ENCODE measurements at regions not wholly inside any gene's neighbourhood (a gene's known extent, or its start where the extent isn't known, plus 50 kb on each side); places are given as distances from the start of the nearest gene placed in this dataset.

GRCh38 chr10:3016016-3016415 lies 51.3 kb upstream of the PFKP start:
- no peaks in the 10 kb centered on the region for H3K4me1 Mint-ChIP-seq
- TF ChIP-seq JAZF1 (CRISPR knock-in tag; IDR thresholded peaks at IDR 0.05) (no peak), USF2 (CRISPR knock-in tag; IDR thresholded peaks at IDR 0.05) (no peak), ZBTB43 (CRISPR knock-in tag; IDR thresholded peaks at IDR 0.05) (no peak), MAX (CRISPR knock-in tag; IDR thresholded peaks at IDR 0.05) (no peak), ZNF512 (CRISPR knock-in tag; IDR thresholded peaks at IDR 0.05; ENCODE audit: borderline replicate concordance) (no peak), NR3C1 (CRISPR knock-in tag; conservative IDR thresholded peaks at IDR 0.05; ENCODE audit: low read depth) (no peak)
- H3K36me3 Mint-ChIP-seq = 0 out of 2 replicates have a peak, but pooled peaks cover 3% of the 10 kb centered on the region
- no peak for DNase-seq (ENCODE audit: low spot score)
- no peak overlapping the region for H3K27ac Mint-ChIP-seq
- peaks cover 32% of the 10 kb centered on the region for H3K9me3 Mint-ChIP-seq
- no peak overlapping the region for H3K4me3 Mint-ChIP-seq
- peaks cover 19% of the 10 kb centered on the region for H3K27me3 Mint-ChIP-seq (ENCODE audit: low read depth)
- ChIA-PET POLR2A (interaction anchor here (0.6 kb wide), 1 partner anchor 1966 kb away, joined by 3 read pairs; no protein-coding TSS in a partner anchor), CTCF (no interaction called here)
- ATAC-seq = no peak

GRCh38 chr10:3014968-3015367 lies 52.4 kb upstream of the PFKP start:
- ChIA-PET CTCF (interaction anchor here (0.6 kb wide), 1 partner anchor 396 kb away, joined by 4 read pairs; no protein-coding TSS in a partner anchor), POLR2A (no interaction called here)
- peaks cover 13% of the 10 kb centered on the region for H3K27me3 Mint-ChIP-seq (ENCODE audit: low read depth)
- H3K4me1 Mint-ChIP-seq = peaks cover 3% of the 10 kb centered on the region
- H3K27ac Mint-ChIP-seq = no peak overlapping the region
- DNase-seq (ENCODE audit: low spot score) (no peak), ATAC-seq (no peak)
- 0 out of 2 replicates have a peak, but pooled peaks cover 3% of the 10 kb centered on the region for H3K36me3 Mint-ChIP-seq
- no peak overlapping the region for H3K4me3 Mint-ChIP-seq
- TF ChIP-seq NFE2L1 (CRISPR knock-in tag; IDR thresholded peaks at IDR 0.05) (no peak), SOX15 (CRISPR knock-in tag; IDR thresholded peaks at IDR 0.05) (no peak), RELA (CRISPR knock-in tag; IDR thresholded peaks at IDR 0.05; ENCODE audit: borderline replicate concordance) (no peak), SP1 (CRISPR knock-in tag; conservative IDR thresholded peaks at IDR 0.05) (no peak), CREB1 (CRISPR knock-in tag; IDR thresholded peaks at IDR 0.05) (no peak), GTF2I (CRISPR knock-in tag; conservative IDR thresholded peaks at IDR 0.05) (no peak), ZNF263 (CRISPR knock-in tag; IDR thresholded peaks at IDR 0.05; ENCODE audit: low read depth) (no peak), ETV6 (CRISPR knock-in tag; IDR thresholded peaks at IDR 0.05) (no peak), ZNF671 (CRISPR knock-in tag; IDR thresholded peaks at IDR 0.05) (no peak)
- peaks cover 30% of the 10 kb centered on the region for H3K9me3 Mint-ChIP-seq

- DNase-seq (ENCODE audit: low spot score) (no peak), ATAC-seq (no peak)
- Mint-ChIP-seq H3K36me3 (no peaks in the 10 kb centered on the region), H3K27me3 (ENCODE audit: low read depth) (peaks cover 8% of the 10 kb centered on the region), H3K4me1 (peaks cover 6% of the 10 kb centered on the region), H3K4me3 (no peak overlapping the region), H3K27ac (no peak overlapping the region), H3K9me3 (peaks cover 19% of the 10 kb centered on the region)
- POLR2A ChIA-PET = no interaction called here
- CTCF ChIA-PET = no interaction called here
- TF ChIP-seq JAZF1 (CRISPR knock-in tag; IDR thresholded peaks at IDR 0.05) (no peak), ATF3 (CRISPR knock-in tag; conservative IDR thresholded peaks at IDR 0.05) (no peak), TEAD1 (CRISPR knock-in tag; IDR thresholded peaks at IDR 0.05) (no peak), ZSCAN18 (CRISPR knock-in tag; IDR thresholded peaks at IDR 0.05) (no peak), ZNF219 (CRISPR knock-in tag; IDR thresholded peaks at IDR 0.05; ENCODE audit: borderline replicate concordance) (no peak), SP1 (CRISPR knock-in tag; conservative IDR thresholded peaks at IDR 0.05) (no peak), MYBL2 (CRISPR knock-in tag; IDR thresholded peaks at IDR 0.05) (no peak), ZNF671 (CRISPR knock-in tag; IDR thresholded peaks at IDR 0.05) (no peak), ZNF532 (CRISPR knock-in tag; IDR thresholded peaks at IDR 0.05; ENCODE audit: borderline replicate concordance) (no peak)
These were observed 55.1 kb upstream of the PFKP start for GRCh38 chr10:3012223-3012622.
